ENCODE measurements at regions not wholly inside any gene's neighbourhood (a gene's known extent, or its start where the extent isn't known, plus 50 kb on each side); places are given as distances from the start of the nearest gene placed in this dataset.

- ATAC-seq (ENCODE audit: low read depth) (no peak), DNase-seq (no peak)
- no peaks in the 10 kb centered on the region for H3K9me3 Mint-ChIP-seq
- peaks cover 2% of the 10 kb centered on the region for H3K27me3 Mint-ChIP-seq
- H3K4me3 Mint-ChIP-seq = no peak overlapping the region
- intact Hi-C loops (cut with micrococcal nuclease) = no loop called here
- ChIA-PET CTCF (no interaction called here), POLR2A (no interaction called here)
- H3K36me3 Mint-ChIP-seq (ENCODE audit: low read depth) = no peaks in the 10 kb centered on the region
- H3K27ac Mint-ChIP-seq = no peak overlapping the region
- H3K4me1 Mint-ChIP-seq = no peaks in the 10 kb centered on the region
- no peak for TF ChIP-seq CTCF (IDR thresholded peaks at IDR 0.05)
Measured at GRCh38 chr9:70465904-70466303, 51.4 kb upstream of the KLF9 start.

GRCh38 chr9:70465398-70465797 lies 50.9 kb upstream of the KLF9 start:
- CTCF ChIA-PET = no interaction called here
- intact Hi-C loops (cut with micrococcal nuclease) = no loop called here

More at GRCh38 chr9:70465398-70465797, 50.9 kb upstream of the KLF9 start:
- POLR2A ChIA-PET = no interaction called here
- DNase-seq = no peak
- Mint-ChIP-seq H3K27me3 (peaks cover 2% of the 10 kb centered on the region), H3K4me3 (no peak overlapping the region), H3K9me3 (no peaks in the 10 kb centered on the region), H3K36me3 (ENCODE audit: low read depth) (no peaks in the 10 kb centered on the region), H3K4me1 (no peaks in the 10 kb centered on the region), H3K27ac (no peak overlapping the region)
- TF ChIP-seq CTCF (IDR thresholded peaks at IDR 0.05) = no peak
- no peak for ATAC-seq (ENCODE audit: low read depth)
